ENCODE measurements at regions not wholly inside any gene's neighbourhood (a gene's known extent, or its start where the extent isn't known, plus 50 kb on each side); places are given as distances from the start of the nearest gene placed in this dataset.

- H3K9me3 Mint-ChIP-seq = no peaks in the 10 kb centered on the region
- H3K36me3 Mint-ChIP-seq (ENCODE audit: low read depth) = peaks cover 16% of the 10 kb centered on the region
- ChIA-PET POLR2A (no interaction called here), CTCF (no interaction called here)
- Histone ChIP-seq H3K36me3 (ENCODE audit: insufficient read depth, low read length) (no peaks in the 10 kb centered on the region), H3K4me1 (ENCODE audit: insufficient read depth, low read length) (no peaks in the 10 kb centered on the region), H3K4me3 (ENCODE audit: low read length) (no peak overlapping the region), H3K9me3 (ENCODE audit: control insufficient read depth in 1 of 2, insufficient read depth in 1 of 2, low read length in 2 of 2) (no peaks in the 10 kb centered on the region), H3K27me3 (ENCODE audit: control insufficient read depth in 1 of 2, insufficient read depth in 2 of 2, low read length in 2 of 2) (no peaks in the 10 kb centered on the region), H3K27ac (ENCODE audit: low read depth in 1 of 2, low read length in 2 of 2) (no peak overlapping the region)
- H3K27ac Mint-ChIP-seq = no peak overlapping the region
- DNase-seq (no peak), ATAC-seq (ENCODE audit: poor library complexity) (no peak)
- no peaks in the 10 kb centered on the region for H3K4me1 Mint-ChIP-seq (ENCODE audit: low read depth)
- no peak overlapping the region for H3K4me3 Mint-ChIP-seq
- intact Hi-C loops (cut with DNase I, micrococcal nuclease) = no loop called here
- H3K27me3 Mint-ChIP-seq = no peaks in the 10 kb centered on the region
- no peak for TF ChIP-seq CTCF (IDR thresholded peaks at IDR 0.05)
These were observed 67.2 kb downstream of the BUB3 start for GRCh38 chr10:123221418-123221817.

GRCh38 chr10:123222832-123223231 is 68.6 kb downstream of the BUB3 start:
- no peak overlapping the region for H3K4me3 ChIP-seq (ENCODE audit: low read length)
- intact Hi-C loops (cut with DNase I, micrococcal nuclease) = no loop called here
- TF ChIP-seq CTCF (IDR thresholded peaks at IDR 0.05) = no peak
- no peaks in the 10 kb centered on the region for H3K9me3 Mint-ChIP-seq
- peaks cover 9% of the 10 kb centered on the region for H3K36me3 Mint-ChIP-seq (ENCODE audit: low read depth)
- no peak for DNase-seq
- H3K36me3 ChIP-seq (ENCODE audit: insufficient read depth, low read length) = no peaks in the 10 kb centered on the region
- H3K4me3 Mint-ChIP-seq = no peak overlapping the region
- H3K4me1 ChIP-seq (ENCODE audit: insufficient read depth, low read length) = no peaks in the 10 kb centered on the region
- H3K4me1 Mint-ChIP-seq (ENCODE audit: low read depth) = no peaks in the 10 kb centered on the region
- no peak overlapping the region for H3K27ac Mint-ChIP-seq
- H3K27me3 Mint-ChIP-seq = no peaks in the 10 kb centered on the region
- H3K27ac ChIP-seq (ENCODE audit: low read depth in 1 of 2, low read length in 2 of 2) = no peak overlapping the region
- ATAC-seq (ENCODE audit: poor library complexity) = no peak
- H3K27me3 ChIP-seq (ENCODE audit: control insufficient read depth in 1 of 2, insufficient read depth in 2 of 2, low read length in 2 of 2) = no peaks in the 10 kb centered on the region
- CTCF ChIA-PET = no interaction called here
- POLR2A ChIA-PET = interaction anchor here (0.6 to 0.7 kb wide), 2 partner anchors 18 to 55 kb away, joined by 3 to 4 read pairs; no protein-coding TSS in a partner anchor
- no peaks in the 10 kb centered on the region for H3K9me3 ChIP-seq (ENCODE audit: control insufficient read depth in 1 of 2, insufficient read depth in 1 of 2, low read length in 2 of 2)

GRCh38 chr10:123227706-123228105 is 73.5 kb downstream of the BUB3 start:
- CTCF ChIA-PET = interaction anchor here (1.1 kb wide), 1 partner anchor 77 kb away, joined by 4 read pairs; no protein-coding TSS in a partner anchor
- Mint-ChIP-seq H3K4me3 (no peak overlapping the region), H3K27me3 (no peaks in the 10 kb centered on the region), H3K27ac (no peak overlapping the region), H3K4me1 (ENCODE audit: low read depth) (no peaks in the 10 kb centered on the region), H3K9me3 (peaks cover 2% of the 10 kb centered on the region), H3K36me3 (ENCODE audit: low read depth) (peaks cover 39% of the 10 kb centered on the region)
- peaks cover 6% of the 10 kb centered on the region for H3K36me3 ChIP-seq (ENCODE audit: insufficient read depth, low read length)
- no peak for TF ChIP-seq CTCF (IDR thresholded peaks at IDR 0.05)
- H3K4me1 ChIP-seq (ENCODE audit: insufficient read depth, low read length) = no peaks in the 10 kb centered on the region
- POLR2A ChIA-PET = interaction anchor here (2.0 kb wide), 1 partner anchor 13 kb away, joined by 7 read pairs; no protein-coding TSS in a partner anchor
- no peaks in the 10 kb centered on the region for H3K9me3 ChIP-seq (ENCODE audit: control insufficient read depth in 1 of 2, insufficient read depth in 1 of 2, low read length in 2 of 2)
- no peak overlapping the region for H3K4me3 ChIP-seq (ENCODE audit: low read length)
- no peak overlapping the region for H3K27ac ChIP-seq (ENCODE audit: low read depth in 1 of 2, low read length in 2 of 2)
- DNase-seq = no peak
- no peaks in the 10 kb centered on the region for H3K27me3 ChIP-seq (ENCODE audit: control insufficient read depth in 1 of 2, insufficient read depth in 2 of 2, low read length in 2 of 2)
- intact Hi-C loops (cut with DNase I, micrococcal nuclease) = no loop called here
- ATAC-seq (ENCODE audit: poor library complexity) = no peak
